Upper lobe of right lung (tissue), 1 donor: ENCODE measurements at regions not wholly inside any gene's neighbourhood (a gene's known extent, or its start where the extent isn't known, plus 50 kb on each side); places are given as distances from the start of the nearest gene placed in this dataset.

Experiments used
- ATAC-seq: fragments of 200-7000 bp; cut with Tn5 transposase; one replicate; pipeline ENCODE4 v1.9.1; 2020; ENCODE audit warnings: mild to moderate bottlenecking, moderate library complexity
- DNase-seq: peaks from one replicate; pipeline ENCODE4 v3.0.0-alpha.2; 2020
- H3K27ac ChIP-seq: fragments of 200-600 bp; one replicate; pipeline ENCODE4 v1.8.0; 2022
- H3K27me3 ChIP-seq: fragments of 200-600 bp; one replicate; pipeline ENCODE4 v1.8.0; 2022; ENCODE audit warnings: mild to moderate bottlenecking
- H3K36me3 ChIP-seq: fragments of 200-600 bp; one replicate; pipeline ENCODE4 v1.8.0; 2022
- H3K4me1 ChIP-seq: fragments of 200-600 bp; one replicate; pipeline ENCODE4 v1.8.0; 2022
- H3K4me3 ChIP-seq: fragments of 200-600 bp; one replicate; pipeline ENCODE4 v1.8.0; 2022; ENCODE audit warnings: mild to moderate bottlenecking
- H3K9me3 ChIP-seq: fragments of 200-600 bp; one replicate; pipeline ENCODE4 v1.8.0; 2022
- intact Hi-C: fragments of 100-400 bp; cut with DNase I; formaldehyde crosslinking; loops from one replicate; pipeline ENCODE4 v1.11.0; 2022
- TF ChIP-seq, protein P1 (sequence below): fragments of 200-600 bp; IDR thresholded peaks from one replicate; pipeline ENCODE4 v1.8.0; 2022; ENCODE audit warnings: antibody characterized with exemption
- donor health status: DM: no; HTN: yes; CAD: no; lungs with severe emphysema.

DNA sequence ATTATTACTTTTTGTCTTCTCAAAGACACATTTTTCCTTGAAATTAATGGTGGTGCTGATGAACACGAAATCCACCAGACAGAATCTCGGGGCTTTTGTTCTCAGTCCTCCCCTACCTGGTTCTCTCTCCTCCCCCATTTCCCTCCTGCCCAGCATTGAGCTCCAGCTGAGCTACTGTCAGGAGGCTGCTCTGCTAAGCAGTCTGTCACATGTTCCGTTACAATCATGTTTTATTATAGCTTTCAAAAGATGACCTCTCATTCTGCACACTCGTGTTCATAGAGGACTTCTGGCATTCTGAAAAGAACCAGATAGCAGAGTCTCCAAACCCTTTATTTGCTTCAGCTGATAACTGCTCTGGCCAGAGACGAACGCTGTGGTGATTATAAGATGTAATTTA lies 732.5 kb upstream of the RBFOX1 start:
- TF ChIP-seq, protein P1, sequence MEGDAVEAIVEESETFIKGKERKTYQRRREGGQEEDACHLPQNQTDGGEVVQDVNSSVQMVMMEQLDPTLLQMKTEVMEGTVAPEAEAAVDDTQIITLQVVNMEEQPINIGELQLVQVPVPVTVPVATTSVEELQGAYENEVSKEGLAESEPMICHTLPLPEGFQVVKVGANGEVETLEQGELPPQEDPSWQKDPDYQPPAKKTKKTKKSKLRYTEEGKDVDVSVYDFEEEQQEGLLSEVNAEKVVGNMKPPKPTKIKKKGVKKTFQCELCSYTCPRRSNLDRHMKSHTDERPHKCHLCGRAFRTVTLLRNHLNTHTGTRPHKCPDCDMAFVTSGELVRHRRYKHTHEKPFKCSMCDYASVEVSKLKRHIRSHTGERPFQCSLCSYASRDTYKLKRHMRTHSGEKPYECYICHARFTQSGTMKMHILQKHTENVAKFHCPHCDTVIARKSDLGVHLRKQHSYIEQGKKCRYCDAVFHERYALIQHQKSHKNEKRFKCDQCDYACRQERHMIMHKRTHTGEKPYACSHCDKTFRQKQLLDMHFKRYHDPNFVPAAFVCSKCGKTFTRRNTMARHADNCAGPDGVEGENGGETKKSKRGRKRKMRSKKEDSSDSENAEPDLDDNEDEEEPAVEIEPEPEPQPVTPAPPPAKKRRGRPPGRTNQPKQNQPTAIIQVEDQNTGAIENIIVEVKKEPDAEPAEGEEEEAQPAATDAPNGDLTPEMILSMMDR = no peak
- ATAC-seq (no peak), DNase-seq (no peak)
- Histone ChIP-seq H3K4me1 (no peaks in the 10 kb centered on the region), H3K9me3 (no peaks in the 10 kb centered on the region), H3K27me3 (no peaks in the 10 kb centered on the region), H3K36me3 (no peaks in the 10 kb centered on the region), H3K27ac (no peak overlapping the region), H3K4me3 (no peak overlapping the region)
- intact Hi-C loops = no loop called here

DNA sequence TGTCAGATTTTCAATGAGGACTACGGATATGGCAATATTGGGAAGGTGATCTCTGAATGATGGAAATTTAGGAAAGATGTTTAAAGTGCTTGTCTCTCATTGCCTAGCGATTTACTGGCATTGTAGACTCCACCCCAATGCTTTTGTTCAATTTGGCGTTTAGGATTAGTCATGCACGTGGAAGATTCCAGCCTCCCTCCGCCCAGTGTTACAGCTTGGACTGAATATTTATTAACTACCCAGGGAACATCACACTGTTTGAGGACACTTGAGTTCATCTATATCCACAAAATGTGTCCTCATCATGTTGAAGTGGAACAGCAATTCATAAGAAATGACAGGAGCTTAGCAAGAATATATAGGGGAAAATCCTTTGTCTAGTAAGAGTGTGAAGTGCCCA lies 738.8 kb upstream of the RBFOX1 start:
- H3K4me3 ChIP-seq = no peak overlapping the region
- intact Hi-C loops = no loop called here
- no peaks in the 10 kb centered on the region for H3K27me3 ChIP-seq
- TF ChIP-seq, protein P1 = no peak
- H3K9me3 ChIP-seq = no peaks in the 10 kb centered on the region
- H3K36me3 ChIP-seq = no peaks in the 10 kb centered on the region
- DNase-seq (no peak), ATAC-seq (no peak)
- H3K4me1 ChIP-seq = no peaks in the 10 kb centered on the region
- no peak overlapping the region for H3K27ac ChIP-seq

DNA sequence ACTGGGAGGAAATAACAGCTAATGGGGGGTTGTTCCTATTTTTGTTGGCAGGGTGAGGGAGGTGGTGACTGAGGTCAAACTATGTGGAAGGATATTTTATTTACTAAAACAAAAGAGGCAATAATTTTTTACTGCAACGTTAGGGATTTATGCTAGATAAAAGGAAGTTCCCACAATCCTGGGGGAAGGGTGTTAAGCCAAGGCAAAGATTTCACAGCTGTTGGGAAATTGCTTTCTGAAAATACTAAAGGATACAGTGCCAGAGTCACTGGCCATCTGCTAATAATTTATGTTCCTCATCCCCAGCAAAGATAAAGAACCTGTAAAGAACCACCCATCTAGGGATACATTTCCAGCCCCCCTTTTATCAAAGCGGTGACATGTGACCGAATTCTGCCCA lies 756.0 kb upstream of the RBFOX1 start:
- no peaks in the 10 kb centered on the region for H3K27me3 ChIP-seq
- DNase-seq = no peak
- no peak overlapping the region for H3K4me3 ChIP-seq
- intact Hi-C loops = no loop called here
- ATAC-seq = no peak
- H3K9me3 ChIP-seq = no peaks in the 10 kb centered on the region
- no peaks in the 10 kb centered on the region for H3K36me3 ChIP-seq
- H3K4me1 ChIP-seq = no peaks in the 10 kb centered on the region
- H3K27ac ChIP-seq = no peak overlapping the region
- TF ChIP-seq, protein P1 = no peak

DNA sequence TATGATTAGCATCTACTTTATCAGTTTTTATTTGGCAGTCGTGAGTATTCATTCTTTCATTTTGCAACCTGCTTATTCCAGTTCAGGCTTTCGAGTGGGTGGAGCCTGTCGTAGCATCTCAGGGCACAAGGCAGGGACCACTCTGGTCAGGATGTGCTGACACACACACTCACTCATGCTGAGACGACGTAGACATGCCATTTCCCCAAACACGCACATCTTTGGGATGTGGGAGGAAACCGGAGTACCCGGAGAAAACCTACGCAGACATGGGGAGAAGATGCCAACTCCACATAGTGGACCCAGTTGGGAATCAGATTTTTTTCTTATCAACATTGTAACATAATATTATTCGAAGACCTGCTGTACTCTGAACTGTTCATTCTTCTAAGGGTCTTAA lies 756.5 kb upstream of the RBFOX1 start:
- Histone ChIP-seq H3K27me3 (no peaks in the 10 kb centered on the region), H3K36me3 (no peaks in the 10 kb centered on the region), H3K9me3 (no peaks in the 10 kb centered on the region), H3K4me3 (no peak overlapping the region), H3K27ac (no peak overlapping the region), H3K4me1 (no peaks in the 10 kb centered on the region)
- DNase-seq = no peak
- TF ChIP-seq, protein P1 = no peak
- ATAC-seq = no peak
- intact Hi-C loops = no loop called here

DNA sequence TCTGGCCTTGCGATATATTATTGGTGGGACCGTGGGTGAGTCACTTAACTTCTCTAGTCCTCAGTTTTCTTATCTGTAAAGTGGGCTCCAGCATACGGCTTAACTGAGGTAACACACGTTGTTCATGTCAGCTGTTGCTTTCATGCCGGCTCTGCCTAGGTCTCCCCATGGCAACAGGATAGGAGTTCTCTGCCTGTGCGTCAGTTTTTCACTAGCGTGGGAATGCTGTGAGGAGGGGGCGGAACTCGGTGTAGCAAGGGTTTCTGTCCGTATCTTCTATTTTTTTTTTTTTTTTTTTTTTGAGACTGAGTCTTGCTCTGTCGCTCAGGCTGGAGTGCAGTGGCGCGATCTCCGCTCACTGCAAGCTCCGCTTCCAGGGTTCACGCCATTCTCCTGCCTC lies 758.5 kb upstream of the RBFOX1 start:
- Histone ChIP-seq H3K9me3 (no peaks in the 10 kb centered on the region), H3K27ac (no peak overlapping the region), H3K4me3 (no peak overlapping the region), H3K27me3 (no peaks in the 10 kb centered on the region), H3K4me1 (no peaks in the 10 kb centered on the region), H3K36me3 (no peaks in the 10 kb centered on the region)
- intact Hi-C loops = no loop called here
- TF ChIP-seq, protein P1 = no peak
- ATAC-seq = no peak
- no peak for DNase-seq

DNA sequence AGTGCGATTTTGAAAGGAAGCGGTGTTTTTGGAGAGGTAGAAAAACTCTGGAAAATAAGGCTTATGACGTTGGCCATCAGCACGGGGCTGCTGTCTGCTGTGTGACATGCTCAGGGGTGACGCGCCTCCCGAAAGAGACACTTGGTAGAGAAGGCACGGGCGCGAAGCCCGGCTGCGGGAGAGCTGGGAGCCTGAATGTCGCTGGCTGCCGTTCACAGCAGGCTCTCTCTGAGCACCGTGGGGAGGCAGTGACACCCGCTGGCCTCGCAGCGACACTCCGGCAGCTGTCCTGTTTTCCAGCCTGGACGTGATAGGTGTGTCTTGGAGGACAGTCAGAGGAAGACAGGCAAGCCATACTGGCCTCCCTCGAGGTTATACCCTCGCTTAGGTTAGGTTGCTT lies 759.1 kb upstream of the RBFOX1 start:
- Histone ChIP-seq H3K36me3 (no peaks in the 10 kb centered on the region), H3K4me1 (no peaks in the 10 kb centered on the region), H3K27me3 (no peaks in the 10 kb centered on the region), H3K4me3 (no peak overlapping the region), H3K27ac (no peak overlapping the region), H3K9me3 (no peaks in the 10 kb centered on the region)
- intact Hi-C loops = no loop called here
- DNase-seq (peak; percentile 67), ATAC-seq (peak; percentile 62)
- TF ChIP-seq, protein P1 = no peak
